Stimulated activated CD4-positive, alpha-beta T cell treated with anti-CD3 and anti-CD28 coated beads, Interleukin-12 subunit alpha, Interleukin-12 subunit beta, amount 100 ng/mL, for 48 hours (primary cell): ENCODE measurements at regions not wholly inside any gene's neighbourhood (a gene's known extent, or its start where the extent isn't known, plus 50 kb on each side); places are given as distances from the start of the nearest gene placed in this dataset.

Experiments
- DNase-seq, 3 donors: peaks; one replicate each; pipeline ENCODE4 v3.0.0-alpha.2; 2020; ENCODE audit warnings: low read depth in 2 of 3, low spot score in 1 of 3

DNA sequence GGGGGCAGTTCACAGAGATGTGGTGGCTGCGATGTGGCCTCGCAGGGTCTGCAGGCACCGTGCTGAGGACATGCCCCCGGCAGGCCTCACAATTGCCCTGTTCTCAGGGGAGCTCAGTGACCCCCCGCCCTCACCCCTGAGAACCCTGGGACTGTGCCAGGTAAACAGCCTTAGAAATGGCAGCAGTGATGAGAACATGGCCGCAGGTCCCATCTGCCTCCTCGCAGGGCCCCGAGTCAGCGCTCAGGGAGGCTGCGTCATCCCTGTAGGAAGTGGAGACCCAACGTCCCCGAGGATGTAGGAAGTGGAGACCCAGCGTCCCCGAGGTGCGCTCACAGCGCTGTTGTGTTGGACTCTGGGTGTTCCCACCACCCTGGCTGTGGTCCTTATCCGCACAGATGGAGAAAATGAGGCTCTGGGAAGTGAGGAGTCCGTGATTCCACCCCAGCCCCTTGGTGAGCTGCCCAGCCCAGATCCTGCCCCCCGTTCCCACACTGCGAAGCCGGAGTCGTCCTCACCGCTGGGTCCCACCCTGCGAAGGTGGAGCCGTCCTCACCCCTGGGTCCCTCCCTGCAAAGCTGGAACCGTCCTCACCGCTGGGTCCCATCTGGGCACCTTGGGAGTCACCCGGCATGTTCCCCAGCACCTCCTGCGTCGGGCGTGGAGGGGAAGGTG, 1086.8 kb downstream of the BRD1 start:
- no peak for DNase-seq

DNA sequence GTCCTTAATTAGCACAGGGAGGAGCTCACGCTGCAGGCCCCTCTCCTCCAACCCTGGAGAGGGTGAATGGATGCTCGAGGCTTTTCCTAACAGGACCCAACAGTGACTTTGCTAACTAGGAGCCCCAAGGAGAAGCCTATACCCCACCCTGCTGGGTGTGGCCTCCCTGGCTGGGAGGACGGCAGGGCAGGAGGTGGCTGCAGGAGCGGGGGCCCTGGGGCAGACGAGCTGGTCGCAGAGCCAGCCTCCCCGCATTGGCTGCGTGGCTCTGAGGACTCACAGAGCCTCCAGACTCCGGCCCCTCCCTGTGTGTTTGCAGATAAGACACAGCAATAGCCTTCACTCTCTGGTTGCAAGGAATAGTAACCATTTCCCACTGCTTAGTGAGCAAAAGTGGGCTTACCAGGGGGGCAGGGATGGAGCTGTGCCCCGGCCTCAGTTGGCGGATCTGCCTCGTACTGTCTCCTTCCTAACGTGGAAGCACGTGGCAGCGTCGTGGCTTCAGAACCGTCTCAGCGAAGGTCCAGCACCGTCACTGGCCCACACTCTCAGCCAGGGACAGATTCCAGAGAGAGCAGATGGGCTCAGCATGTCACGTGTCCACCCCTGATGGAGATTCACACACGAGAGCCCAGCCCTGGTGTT, 1087.5 kb downstream of the BRD1 start:
- no peak for DNase-seq

- DNase-seq = no peak
Measured at GRCh38 chr22:48739348-48740085, 1088.2 kb downstream of the BRD1 start.

DNA sequence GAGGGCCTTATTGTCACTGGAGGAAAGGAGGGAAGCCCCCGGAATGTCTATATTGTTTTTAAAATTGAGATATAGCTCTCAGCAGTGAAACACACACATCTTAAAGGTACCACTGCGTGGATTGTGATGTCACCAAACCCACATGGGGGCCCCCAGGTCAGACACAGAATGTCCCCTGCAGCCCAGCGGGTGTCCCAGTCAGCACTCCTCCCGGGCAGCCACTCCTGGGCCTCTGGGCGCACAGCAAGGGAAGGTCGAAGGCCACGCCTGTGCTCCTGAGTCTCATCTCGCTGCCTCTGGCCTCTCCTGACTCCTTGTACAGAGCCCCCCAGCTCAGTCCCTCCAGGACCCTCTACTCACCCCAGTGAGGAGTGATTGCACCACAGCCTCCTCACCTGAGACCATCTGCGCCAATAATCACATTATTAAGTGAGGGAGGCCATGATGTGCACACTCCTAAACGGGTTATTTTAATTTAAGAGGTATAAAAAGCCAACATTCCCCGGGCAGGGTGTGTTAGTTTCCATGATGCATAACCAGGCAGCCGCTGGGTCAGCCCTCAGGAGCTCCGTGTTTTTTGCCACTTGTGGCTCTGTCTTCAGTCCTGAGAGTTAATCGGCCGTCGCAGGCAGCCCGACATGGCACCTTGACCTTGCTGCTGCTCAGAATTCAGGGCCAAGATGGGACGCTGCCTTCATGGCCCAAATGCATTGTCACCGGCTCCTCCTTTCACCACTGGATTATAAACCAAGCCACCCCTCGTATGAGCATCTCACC, 1089.3 kb downstream of the BRD1 start:
- DNase-seq = no peak

DNA sequence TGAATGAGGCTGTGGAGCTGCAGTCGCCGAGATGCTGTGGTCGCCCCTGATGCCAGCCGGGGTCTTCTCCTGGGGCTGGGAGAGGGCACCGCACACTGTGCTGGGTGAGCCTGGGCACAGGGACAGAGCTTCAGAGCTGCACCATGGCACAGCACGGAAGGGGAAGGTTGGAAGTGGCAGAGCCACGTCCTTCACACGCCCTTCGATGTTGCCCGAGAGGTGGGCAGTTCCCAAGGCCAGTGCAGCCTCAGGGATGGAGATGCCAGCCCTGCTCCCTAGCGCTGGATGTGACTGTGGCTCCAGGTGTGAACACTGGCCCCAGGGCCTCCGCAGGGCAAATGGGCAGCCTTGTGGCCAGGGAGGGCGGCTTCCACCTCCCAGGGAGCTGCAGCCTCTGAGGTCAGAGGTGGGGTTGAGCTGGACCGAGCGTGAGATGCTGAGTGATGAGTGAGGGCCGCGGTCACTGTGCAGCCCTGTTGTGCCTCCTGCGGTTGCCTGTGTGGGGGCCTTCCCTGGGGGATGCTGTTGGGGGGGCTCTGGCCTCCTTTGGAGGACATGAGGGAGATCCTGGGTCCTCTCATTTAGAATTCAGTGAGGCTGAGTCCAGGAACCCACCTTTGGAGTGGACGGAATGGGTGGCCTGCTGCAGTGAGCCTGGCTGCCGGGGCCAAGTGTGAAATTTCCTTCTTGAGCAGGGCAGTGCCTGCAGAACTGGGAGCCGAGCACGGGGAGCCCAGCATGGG, 1090.0 kb downstream of the BRD1 start:
- DNase-seq = no peak

DNA sequence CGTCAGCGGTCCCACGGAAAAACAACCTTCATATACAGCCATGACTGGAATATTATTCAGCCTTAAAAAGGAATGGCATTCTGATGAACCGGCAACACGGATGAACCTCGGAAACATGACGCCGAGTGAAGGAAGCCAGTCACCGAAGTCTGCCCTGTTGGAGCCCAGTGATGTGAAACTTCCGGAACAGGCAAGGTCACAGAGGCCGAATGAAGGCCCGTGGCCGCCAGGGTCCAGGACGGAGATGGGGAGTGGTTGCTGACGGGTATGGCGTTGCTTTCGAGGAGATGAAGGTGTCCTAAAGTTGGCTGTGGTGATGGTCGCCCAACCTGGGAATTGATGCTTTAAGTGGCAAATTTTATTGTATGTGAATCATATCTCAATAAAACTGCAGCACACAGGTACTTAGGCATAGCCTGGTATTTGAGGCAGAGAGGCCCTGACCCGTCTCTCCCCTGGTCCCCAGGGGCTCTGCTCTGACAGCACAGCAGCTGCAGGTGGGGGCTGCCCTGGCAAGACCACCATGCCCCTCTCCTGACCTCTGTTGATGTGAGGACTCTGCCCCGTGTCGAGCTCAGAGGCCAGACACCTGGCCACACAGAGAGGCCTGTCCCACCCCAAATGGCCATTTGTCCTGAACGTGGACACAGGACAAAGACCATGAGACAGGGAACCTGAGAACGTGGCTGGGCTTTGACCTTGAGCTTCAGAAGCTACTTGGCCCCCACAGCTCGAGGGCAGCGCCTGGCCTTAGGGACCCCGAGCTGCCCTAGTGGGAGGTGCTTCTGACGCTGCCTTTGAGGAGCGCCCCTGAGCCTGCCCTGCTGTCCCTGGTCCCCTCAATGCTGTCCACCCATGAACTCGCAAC, 1090.8 kb downstream of the BRD1 start:
- DNase-seq = no peak

- no peak for DNase-seq
Measured at GRCh38 chr22:48734961-48735360, 1092.7 kb downstream of the BRD1 start.

- no peak for DNase-seq
Measured at GRCh38 chr22:48734359-48734758, 1093.3 kb downstream of the BRD1 start.

DNA sequence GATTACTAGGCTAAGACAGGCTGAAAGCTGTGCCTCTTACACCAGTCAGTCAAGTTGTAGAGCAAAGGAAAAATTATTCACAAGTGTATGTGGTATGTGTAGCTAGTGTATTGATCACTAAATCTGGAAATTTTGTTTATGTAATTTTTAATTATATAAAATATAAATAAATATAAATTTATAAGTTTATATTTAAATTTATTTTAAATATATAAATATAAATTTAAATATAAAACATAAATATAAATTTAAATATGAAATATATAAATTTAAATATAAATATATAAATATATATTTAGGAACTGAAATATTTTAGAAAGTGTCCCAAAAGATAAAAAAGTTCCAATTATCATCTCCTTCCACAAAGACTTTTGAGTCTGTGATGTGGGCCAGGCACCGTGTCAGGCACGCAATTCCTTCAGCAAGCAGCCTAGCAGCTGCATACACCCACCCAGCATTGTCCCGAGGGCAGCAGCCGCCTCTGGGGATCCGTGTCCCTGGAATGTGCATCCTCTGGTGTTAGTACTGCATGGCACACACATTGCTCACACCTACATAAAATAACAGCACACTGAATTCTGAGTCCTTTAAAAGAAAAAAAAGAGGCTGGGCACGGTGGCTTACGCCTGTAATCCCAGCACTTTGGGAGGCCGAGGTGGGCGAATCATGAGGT, 1098.0 kb downstream of the BRD1 start:
- DNase-seq = no peak

DNA sequence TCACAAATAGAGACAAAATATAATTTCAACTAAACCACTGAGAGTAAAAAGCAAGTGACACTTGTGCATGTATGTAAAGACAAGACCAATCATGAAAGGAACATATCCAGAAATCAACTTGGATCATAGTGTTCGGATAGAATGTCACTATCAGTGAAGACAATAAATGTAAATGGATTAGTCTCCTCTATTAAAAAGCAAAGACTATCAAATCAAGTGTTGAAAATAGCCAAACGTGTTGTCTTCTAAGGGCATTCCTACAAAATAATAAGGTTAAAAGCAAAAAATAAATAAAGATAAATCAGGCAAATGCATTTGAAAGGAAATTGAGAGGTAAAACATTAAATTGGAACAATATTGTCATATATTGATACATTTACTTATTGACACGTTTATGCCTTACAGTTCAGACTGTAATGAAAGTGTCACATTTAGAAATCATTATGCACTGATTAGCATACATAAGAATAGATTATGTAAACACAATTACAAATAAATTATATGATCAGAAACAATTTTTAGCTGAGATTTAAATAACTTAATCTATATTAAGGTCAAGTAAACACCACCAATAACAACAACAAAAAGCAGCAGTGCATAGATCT, 1100.1 kb downstream of the BRD1 start:
- no peak for DNase-seq

- DNase-seq = no peak
Measured at GRCh38 chr22:48724899-48725298, 1102.8 kb downstream of the BRD1 start.

DNA sequence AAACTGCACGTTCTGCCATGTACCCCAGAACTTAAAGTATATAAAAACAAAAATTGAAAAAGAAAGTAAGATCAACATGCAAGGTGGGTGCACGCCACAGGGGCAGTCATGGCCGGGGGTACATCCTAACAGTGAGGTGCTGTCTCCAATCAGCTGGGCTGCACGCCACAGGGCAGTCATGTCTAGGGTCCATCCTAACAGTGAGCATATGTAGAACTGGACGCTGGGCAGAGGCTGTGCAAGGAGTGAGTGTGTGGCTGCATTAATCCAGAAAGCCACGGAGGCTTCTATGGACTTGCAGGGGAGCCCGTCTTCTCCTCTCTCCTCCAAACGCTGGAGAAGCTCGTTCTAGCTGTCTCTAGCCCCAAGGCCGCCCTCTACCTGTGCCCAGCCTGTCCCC, 1105.0 kb downstream of the BRD1 start:
- no peak for DNase-seq

- no peak for DNase-seq
Measured at GRCh38 chr22:48721395-48721669, 1106.3 kb downstream of the BRD1 start.

DNA sequence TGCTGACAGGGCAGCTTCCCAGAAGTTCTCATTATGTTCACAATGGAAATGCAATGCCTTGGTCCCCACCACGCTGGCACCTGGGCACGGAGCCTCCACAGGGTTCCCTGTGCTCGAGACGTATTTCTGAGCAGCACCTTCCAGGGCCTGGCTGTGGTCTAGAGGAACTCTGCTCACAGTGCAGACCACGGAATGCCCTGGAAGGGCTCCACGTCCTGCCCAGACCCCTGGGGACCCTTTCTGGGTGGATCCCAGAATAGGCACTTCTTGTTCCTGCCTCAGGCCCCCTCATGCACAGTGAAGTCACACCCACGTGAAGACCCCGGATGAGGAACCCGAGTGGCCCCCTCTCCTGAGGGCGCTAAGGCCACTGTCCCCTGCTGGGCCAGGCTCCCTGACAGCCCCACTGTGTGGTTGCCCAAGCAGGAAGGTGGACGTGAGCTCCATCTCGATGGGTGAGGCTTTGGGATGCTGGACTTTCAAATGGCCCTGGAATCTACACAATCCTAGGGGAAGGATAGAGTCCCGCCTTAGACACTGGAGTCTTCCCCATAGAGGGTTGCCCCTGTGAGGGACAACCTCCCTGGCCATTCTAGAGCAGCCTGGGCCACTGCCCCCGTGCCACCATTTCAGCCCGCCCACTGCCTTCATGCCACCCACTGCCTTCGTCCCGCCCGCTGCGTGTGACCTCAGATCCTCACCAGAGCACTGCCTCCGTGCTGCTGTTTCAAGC, 1106.8 kb downstream of the BRD1 start:
- DNase-seq = no peak

- DNase-seq = peak in 1 of 3 donors; percentile 1
Measured at GRCh38 chr22:48719978-48720661, 1107.6 kb downstream of the BRD1 start.

- DNase-seq = no peak
Measured at GRCh38 chr22:48718818-48719500, 1108.7 kb downstream of the BRD1 start.
